Thyroid gland (tissue), 4 donors: ENCODE measurements at regions not wholly inside any gene's neighbourhood (a gene's known extent, or its start where the extent isn't known, plus 50 kb on each side); places are given as distances from the start of the nearest gene placed in this dataset.

Experiments used
- DNase-seq, 2 donors: peaks; one replicate each; pipeline ENCODE4 v3.0.0-alpha.2; 2019
- H3K27ac ChIP-seq, 3 donors: fragments of 200-600 bp; sonication (generic); 1 replicate in 2 of 3; 2 replicates in 1 of 3; pipeline ENCODE4 v1.5.1; 2016 to 2019; ENCODE audit warnings: mild to moderate bottlenecking in 1 of 3, moderate library complexity in 1 of 3
- H3K27me3 ChIP-seq: fragments of 200-600 bp; sonication (generic); one replicate; pipeline ENCODE4 v1.5.1; 2019
- H3K36me3 ChIP-seq, 2 donors: fragments of 200-600 bp; sonication (generic); one replicate each; pipeline ENCODE4 v1.5.1; 2016 to 2019
- H3K4me1 ChIP-seq, 2 donors: fragments of 200-600 bp; sonication (generic); one replicate each; pipeline ENCODE4 v1.5.1; 2017 to 2019
- H3K4me3 ChIP-seq, 3 donors: fragments of 200-600 bp; sonication (generic); replicated peaks in 1 of 3; 1 replicate in 2 of 3; 2 replicates in 1 of 3; pipeline ENCODE4 v1.5.1; 2016; ENCODE audit warnings: mild to moderate bottlenecking in 1 of 3
- H3K9me3 ChIP-seq: fragments of 200-600 bp; sonication (generic); one replicate; pipeline ENCODE4 v1.5.1; 2017
- CTCF ChIP-seq, 6 experiments: fragments of 200-600 bp in 3 of 6; fragments of 450-650 bp in 3 of 6; sonication (generic) in 3 of 6; IDR thresholded peaks; one replicate each; pipeline ENCODE4 v1.5.1; 2016 to 2019; ENCODE audit warnings: antibody characterized with exemption in 6 of 6, mild to moderate bottlenecking in 2 of 6, inconsistent platforms in 1 of 6, moderate library complexity in 1 of 6
- POLR2A ChIP-seq, 2 donors: fragments of 450-650 bp; IDR thresholded peaks; one replicate each; pipeline ENCODE4 v1.6.1; 2017; ENCODE audit warnings: antibody characterized with exemption in 2 of 2, mild to moderate bottlenecking in 2 of 2, moderate library complexity in 1 of 2
- WGBS, 2 donors: methylation state at CpG; one replicate each; pipeline ENCODE4 v1.1.5; 2017; 5-methylcytosine and 5-hydroxymethylcytosine counted together
- intact Hi-C: fragments of 100-400 bp; cut with DNase I; formaldehyde crosslinking; loops from one replicate; pipeline ENCODE4 v1.15.1; 2023

GRCh38 chr12:40534828-40535227, 157.4 kb upstream of the CNTN1 start:
- 33 to 42% methylated on average over 4 of the region's 4 CpGs for WGBS, 2 donors
- intact Hi-C loops, result no loop called here
- no peak overlapping the region for H3K4me3 ChIP-seq
- H3K27ac ChIP-seq, result no peak overlapping the region
- H3K27me3 ChIP-seq, result no peaks in the 10 kb centered on the region
- no peak for TF ChIP-seq CTCF (IDR thresholded peaks at IDR 0.05)
- TF ChIP-seq POLR2A (IDR thresholded peaks at IDR 0.05), result no peak
- H3K36me3 ChIP-seq, result no peaks in the 10 kb centered on the region
- no peak for DNase-seq
- no peaks in the 10 kb centered on the region for H3K9me3 ChIP-seq
- no peaks in the 10 kb centered on the region for H3K4me1 ChIP-seq

GRCh38 chr12:40551466-40551865, 140.8 kb upstream of the CNTN1 start:
- TF ChIP-seq POLR2A (IDR thresholded peaks at IDR 0.05), result no peak
- no peak for TF ChIP-seq CTCF (IDR thresholded peaks at IDR 0.05)
- H3K4me1 ChIP-seq, result no peaks in the 10 kb centered on the region
- no peak overlapping the region for H3K27ac ChIP-seq
- WGBS, 2 donors, result 86 to 95% methylated on average over 1 of the region's 1 CpG
- H3K27me3 ChIP-seq, result no peaks in the 10 kb centered on the region
- no peaks in the 10 kb centered on the region for H3K9me3 ChIP-seq
- intact Hi-C loops, result no loop called here
- no peak overlapping the region for H3K4me3 ChIP-seq
- H3K36me3 ChIP-seq, result no peaks in the 10 kb centered on the region
- DNase-seq, result no peak

GRCh38 chr12:40552868-40553267, 139.4 kb upstream of the CNTN1 start:
- intact Hi-C loops, result no loop called here
- no peaks in the 10 kb centered on the region for H3K36me3 ChIP-seq
- H3K27me3 ChIP-seq, result no peaks in the 10 kb centered on the region
- no peaks in the 10 kb centered on the region for H3K4me1 ChIP-seq
- TF ChIP-seq CTCF (IDR thresholded peaks at IDR 0.05) (no peak), POLR2A (IDR thresholded peaks at IDR 0.05) (no peak)
- H3K27ac ChIP-seq, result no peak overlapping the region
- no peak overlapping the region for H3K4me3 ChIP-seq
- DNase-seq, result no peak
- WGBS, 2 donors, result 75 to 89% methylated on average over 1 of the region's 1 CpG
- H3K9me3 ChIP-seq, result no peaks in the 10 kb centered on the region

- DNase-seq, result no peak
- H3K27me3 ChIP-seq, result no peaks in the 10 kb centered on the region
Observed at GRCh38 chr12:40557980-40558379, 134.3 kb upstream of the CNTN1 start.

GRCh38 chr12:40559865-40560264, 132.4 kb upstream of the CNTN1 start:
- no peak for DNase-seq
- no peak for TF ChIP-seq CTCF (IDR thresholded peaks at IDR 0.05)
- no peak for TF ChIP-seq POLR2A (IDR thresholded peaks at IDR 0.05)
- intact Hi-C loops, result no loop called here
- H3K4me3 ChIP-seq, result no peak overlapping the region
- H3K36me3 ChIP-seq, result no peaks in the 10 kb centered on the region
- H3K27ac ChIP-seq, result no peak overlapping the region
- no peaks in the 10 kb centered on the region for H3K9me3 ChIP-seq
- H3K4me1 ChIP-seq, result no peaks in the 10 kb centered on the region
- H3K27me3 ChIP-seq, result no peaks in the 10 kb centered on the region

More at GRCh38 chr12:40557980-40558379, 134.3 kb upstream of the CNTN1 start:
- H3K36me3 ChIP-seq, result no peaks in the 10 kb centered on the region
- intact Hi-C loops, result no loop called here
- TF ChIP-seq CTCF (IDR thresholded peaks at IDR 0.05) (no peak), POLR2A (IDR thresholded peaks at IDR 0.05) (no peak)
- H3K27ac ChIP-seq, result no peak overlapping the region
- WGBS, 2 donors, result 82 to 92% methylated on average over 2 of the region's 2 CpGs
- H3K4me3 ChIP-seq, result no peak overlapping the region
- no peaks in the 10 kb centered on the region for H3K4me1 ChIP-seq
- H3K9me3 ChIP-seq, result no peaks in the 10 kb centered on the region
